ENCODE measurements at regions not wholly inside any gene's neighbourhood (a gene's known extent, or its start where the extent isn't known, plus 50 kb on each side); places are given as distances from the start of the nearest gene placed in this dataset.

DNA sequence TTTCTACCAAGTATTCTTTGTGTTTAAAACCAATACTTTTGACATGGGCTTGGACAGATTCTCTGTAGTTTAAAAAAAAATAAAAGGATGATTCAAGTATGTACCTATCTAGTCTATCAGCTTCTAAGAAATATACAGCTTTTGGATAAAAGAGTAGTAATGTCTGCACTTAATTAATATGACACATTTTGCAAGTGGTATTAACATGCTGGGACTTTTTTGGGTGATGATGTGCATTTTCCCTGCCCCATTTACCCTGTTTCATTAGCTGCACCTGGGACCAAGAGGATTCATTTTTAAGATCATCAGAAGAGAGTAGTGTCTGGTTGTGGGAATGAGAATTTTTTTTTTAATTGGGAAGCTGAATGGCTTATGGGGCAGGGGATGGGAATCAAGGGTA is 236.2 kb upstream of the KLF14 start:
- DNase-seq, result no peak

DNA sequence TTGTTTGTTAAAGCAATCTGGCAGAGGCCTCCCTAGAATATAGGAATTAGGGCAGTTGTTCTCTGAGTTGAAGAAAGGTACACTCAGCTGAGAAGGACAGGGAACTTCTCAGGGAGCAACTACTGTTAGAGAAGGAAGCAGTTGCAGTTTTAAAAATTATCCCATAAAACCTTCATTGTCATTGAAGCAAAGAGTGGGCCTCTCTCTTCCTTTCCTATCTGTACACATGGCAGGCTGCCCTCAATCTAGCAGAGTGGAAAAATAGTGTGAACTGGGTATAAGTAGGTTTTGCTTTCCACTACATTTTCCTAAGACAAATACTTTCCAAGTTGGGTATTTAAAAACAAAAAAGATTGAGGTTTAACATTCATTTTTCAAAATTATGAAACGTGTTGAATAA is 236.7 kb upstream of the KLF14 start:
- DNase-seq, result no peak

GRCh38 chr7:130971297-130971696 is 237.3 kb upstream of the KLF14 start:
- peak; percentile 70 to 71 for DNase-seq

DNA sequence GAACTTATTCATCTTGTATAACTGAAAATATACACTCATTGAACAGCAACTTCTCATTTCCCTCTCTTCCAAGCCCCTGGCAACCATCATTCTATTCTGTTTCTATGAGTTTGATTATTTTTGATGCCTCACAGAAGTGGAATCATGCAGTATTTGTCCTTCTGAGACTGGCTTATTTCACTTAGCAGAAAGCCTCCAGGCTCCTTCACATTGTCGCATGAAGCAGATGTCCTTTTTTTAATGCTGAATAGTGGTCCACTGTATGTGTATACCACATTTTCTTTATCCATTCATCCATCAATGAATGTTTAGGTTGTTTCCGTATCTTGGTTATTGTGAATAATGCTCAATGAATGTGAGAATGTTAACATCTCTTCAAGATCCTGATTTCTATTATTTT is 238.2 kb upstream of the KLF14 start:
- no peak for DNase-seq

DNA sequence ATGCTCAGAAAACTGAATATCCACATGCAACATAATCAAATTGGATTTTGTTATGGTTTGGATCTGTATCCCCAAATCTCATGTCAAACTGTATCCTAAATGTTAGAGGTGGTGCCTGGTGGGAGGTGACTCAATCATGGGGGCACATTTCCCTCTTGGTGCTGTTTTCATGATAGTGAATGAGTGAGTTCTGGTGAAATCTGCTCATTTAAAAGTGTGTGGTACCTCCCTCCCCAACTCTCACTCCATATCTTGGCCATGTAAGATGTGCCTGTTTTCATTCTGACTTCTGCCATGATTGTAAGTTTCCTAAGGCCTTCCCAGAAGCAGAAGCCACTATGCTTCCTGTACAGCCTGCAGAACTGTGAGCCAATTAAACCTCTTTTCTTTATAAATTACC is 239.6 kb upstream of the KLF14 start:
- DNase-seq, result no peak

DNA sequence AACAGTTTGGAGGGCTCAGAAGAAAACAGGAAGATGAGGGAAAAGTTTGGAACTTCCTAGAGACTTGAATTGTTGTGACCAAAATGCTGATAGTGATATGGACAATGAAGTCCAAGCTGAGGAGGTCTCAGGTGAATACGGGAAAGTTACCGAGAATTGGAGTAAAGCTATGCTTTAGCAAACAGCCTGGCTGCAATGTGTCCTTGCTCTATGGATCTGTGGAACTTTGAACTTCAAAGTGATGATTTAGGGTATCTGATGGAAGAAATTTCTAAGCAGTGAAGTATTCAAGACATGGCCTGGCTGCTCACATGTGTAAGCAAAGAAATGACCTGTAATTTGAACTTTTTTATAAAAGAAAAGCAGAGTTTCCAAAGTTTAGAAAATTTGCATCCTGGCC is 240.2 kb upstream of the KLF14 start:
- DNase-seq, result no peak

DNA sequence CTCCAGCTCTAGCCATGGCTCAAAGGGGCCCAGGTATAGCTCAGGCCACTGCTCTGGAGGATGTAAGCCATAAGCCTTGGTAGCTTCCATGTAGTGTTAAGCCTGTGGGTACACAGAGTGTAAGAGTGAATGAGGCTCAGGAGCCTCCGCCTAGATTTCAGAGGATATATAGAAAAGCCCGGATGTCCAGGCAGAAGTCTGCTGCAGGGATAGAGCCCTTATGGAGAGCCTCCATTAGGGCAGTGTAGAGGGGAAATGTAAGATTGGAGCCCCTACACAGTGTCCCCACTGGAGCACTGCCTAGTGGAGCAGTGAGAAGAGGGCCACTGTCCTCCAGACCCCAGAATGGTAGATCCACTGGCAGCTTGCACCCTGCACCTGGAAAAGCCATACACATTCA is 240.8 kb upstream of the KLF14 start:
- no peak for DNase-seq

DNA sequence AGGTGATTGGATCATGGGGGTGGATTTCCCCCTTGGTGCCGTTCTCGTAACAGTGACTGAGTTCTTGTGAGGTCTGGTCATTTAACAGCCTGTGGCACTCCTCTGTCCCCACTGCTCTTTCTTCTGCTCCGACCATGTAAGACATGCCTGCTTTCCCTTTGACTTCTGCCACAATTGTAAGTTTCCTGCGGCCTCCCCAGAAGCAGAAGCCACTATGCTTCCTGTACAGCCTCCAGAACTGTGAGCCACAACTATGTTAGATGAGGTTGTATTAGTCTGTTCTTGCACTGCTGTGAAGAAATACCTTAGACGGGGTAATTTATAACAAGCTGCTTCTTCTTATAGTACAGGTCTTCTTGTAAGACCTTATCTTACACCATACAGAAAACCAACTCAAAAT is 241.7 kb upstream of the KLF14 start:
- DNase-seq, result no peak

DNA sequence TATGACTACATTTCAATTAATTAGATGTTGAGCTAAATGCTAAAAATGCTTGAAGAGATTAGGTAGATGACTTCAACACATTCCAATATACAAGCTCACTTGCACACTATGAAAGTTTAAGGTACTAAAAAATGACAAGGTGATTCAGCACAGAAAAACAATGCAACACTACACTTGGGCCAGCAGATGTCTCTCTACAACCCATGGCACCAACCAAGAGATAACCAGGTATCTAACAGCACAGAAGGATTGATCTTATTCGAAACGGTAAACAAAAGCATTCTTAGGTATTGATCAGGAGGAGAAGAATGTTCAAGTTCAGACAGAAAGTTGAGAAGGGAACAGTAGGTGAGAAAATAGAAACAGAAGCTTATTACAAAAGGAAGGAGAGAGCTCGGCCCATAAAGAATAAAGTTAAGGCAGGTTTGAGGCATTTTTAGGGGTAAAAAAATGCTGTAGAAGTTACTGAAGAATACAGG is 248.2 kb upstream of the KLF14 start:
- DNase-seq, result no peak

- no peak for DNase-seq
Observed at GRCh38 chr7:130982651-130983050, 248.6 kb upstream of the KLF14 start.

- no peak for DNase-seq
Observed at GRCh38 chr7:130985361-130985760, 251.4 kb upstream of the KLF14 start.

DNA sequence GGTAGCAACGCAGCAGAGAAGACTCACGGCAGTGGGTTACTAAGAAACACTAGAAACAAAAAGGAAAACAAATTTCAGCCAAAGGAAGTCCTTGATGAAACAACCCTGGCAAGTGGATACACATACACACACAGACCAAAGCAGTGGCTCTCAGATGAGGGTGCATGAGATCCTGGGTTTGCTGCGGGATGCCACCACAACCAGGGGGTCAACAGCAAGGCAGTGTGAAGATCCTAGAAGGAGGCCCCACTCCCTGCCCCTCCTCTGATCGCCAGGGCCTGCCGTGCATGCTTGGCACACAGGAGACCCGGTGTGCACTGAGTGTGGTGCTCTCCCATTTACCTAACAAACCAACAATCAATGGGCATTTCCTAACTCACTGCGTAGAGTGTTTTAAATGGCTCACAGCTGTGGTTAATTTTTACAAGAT is 252.3 kb upstream of the KLF14 start:
- no peak for DNase-seq

- no peak for DNase-seq
Observed at GRCh38 chr7:130987092-130987491, 253.1 kb upstream of the KLF14 start.

GRCh38 chr7:130988443-130988842 is 254.4 kb upstream of the KLF14 start:
- no peak for DNase-seq

DNA sequence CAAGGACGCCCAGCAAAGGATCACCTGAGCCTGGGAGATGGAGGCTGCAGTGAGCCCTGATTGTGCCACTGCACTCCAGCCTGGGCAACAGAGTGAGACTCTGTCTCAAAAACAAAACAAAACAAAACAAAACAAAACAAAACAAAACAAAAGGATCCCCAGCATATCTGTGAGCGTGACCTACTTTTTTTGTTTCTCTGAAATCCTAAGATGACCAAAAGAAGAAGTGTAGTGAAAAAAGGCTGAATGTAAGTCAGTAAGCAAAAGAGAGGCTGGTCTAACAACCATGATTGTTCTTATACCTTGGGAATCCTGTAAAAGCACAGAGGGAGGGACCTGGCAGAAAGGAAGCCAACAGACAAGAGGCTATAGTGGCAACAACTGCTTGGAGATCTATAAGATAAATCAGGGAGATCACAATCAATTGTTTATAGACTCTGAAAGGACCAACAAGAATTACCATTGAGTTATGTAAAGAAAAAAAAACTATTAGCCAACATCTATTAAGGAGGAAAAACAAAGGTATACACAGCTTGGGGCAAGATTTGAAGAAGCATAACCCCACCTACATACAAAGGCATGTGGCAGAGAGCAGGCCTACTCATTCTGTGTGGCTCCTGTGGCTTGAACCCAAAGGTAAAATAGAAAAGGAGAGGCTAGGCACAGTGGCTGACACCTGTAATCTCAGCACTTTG is 255.2 kb upstream of the KLF14 start:
- no peak for DNase-seq

DNA sequence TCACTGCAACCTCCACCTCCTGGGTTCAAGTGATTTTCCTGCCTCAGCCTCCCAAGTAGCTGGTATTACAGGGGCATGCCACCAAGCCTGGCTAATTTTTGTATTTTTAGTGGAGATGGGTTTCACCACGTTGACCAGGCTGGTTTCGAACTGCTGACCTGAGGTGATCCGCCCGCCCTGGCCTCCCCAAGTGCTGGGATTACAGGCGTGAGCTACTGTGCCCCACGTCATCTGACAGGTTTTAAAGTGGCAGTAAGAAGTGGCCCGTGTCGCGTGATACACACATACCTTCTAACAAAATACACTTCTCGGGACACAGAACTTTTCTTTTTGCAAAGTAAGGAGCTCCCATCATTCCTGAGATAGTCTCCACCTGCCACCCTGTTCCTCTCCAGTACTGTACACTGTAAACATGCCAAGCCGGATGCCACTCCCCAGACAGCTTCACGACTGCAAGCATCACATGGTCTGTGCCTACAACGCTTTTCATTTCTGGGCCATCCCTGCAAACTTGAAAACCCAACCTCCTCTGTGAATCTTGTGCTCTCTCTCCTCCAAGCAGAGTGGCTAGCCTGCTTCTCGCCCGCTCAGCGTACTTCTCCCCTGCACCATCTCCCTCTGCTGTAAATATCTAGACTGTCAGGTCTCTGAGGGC is 256.3 kb upstream of the KLF14 start:
- DNase-seq, result no peak

- DNase-seq, result no peak
Observed at GRCh38 chr7:130993671-130994365, 259.8 kb upstream of the KLF14 start.

DNA sequence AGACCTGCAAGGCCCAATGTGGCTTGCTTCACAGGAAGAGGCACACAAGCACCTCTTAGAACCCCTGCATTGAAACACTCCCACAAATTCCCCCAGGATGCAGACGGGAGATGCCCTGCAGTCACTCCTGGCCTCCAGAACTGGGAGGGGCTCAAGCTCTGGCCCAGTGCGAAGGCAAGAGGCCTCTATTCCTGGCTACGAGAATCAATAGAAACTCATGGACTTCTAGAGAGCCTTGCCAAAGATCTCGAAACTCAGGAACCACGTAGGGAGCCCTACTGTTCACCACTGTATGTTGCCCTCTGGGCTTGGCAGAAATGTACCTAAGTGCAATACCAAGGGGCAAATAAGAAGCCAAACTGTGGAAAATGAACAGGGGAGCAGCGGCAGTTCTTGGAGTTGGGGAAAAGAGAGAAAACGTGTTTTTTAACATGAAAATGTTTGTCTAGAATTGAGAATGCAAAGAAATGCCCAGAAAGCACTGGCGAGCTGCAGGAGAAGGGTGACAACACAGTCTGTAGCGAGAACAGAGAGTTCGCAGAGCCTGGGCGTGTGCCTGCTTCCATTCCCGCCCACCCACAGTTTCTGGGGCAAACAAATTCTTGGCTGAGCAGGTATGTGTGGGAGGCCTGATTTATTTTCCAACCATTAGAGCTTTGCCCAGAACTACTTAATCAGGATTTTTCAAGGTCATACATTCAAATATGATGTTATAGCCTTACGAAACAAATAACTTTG is 260.5 kb upstream of the KLF14 start:
- no peak for DNase-seq

- DNase-seq, result no peak
Observed at GRCh38 chr7:130995252-130996081, 261.5 kb upstream of the KLF14 start.

DNA sequence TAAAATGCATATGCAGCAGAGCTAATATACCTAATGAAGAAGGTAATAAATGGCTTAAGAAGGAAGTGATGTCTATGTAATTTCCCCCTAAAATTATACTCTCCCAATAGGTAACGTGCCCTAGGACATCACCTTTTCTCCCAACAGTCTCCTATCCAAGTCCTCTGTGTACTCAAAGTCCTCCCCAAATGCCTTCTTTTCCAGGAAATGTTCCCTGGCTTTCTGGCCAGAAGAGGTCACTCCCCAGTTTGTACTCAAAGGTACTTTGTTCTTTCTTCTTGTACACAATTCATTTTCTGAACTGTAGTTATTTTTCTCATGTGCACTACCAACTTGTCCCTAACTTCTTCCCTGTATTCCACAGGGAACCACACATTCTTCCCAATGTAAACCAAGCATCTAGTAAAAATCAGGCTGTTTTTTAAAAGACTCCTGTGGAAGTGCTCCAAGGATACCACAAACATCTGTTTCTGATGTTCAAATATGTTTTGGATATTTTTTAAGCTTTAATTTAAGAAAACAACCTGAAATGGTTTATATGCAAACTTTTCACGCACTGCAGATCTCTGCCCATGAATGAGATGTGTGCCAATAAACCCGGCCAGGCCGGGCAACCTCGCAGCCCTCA is 262.3 kb upstream of the KLF14 start:
- no peak for DNase-seq

GRCh38 chr7:130996833-130997231 is 262.8 kb upstream of the KLF14 start:
- peak in 1 of 2 donors; percentile 56 for DNase-seq

Measured in stimulated activated CD4-positive, alpha-beta T cell treated with anti-CD3 and anti-CD28 coated beads, Interleukin-2, amount 100 ng/mL, for 24 hours (primary cell).